ENCODE measurements at regions not wholly inside any gene's neighbourhood (a gene's known extent, or its start where the extent isn't known, plus 50 kb on each side); places are given as distances from the start of the nearest gene placed in this dataset.

DNA sequence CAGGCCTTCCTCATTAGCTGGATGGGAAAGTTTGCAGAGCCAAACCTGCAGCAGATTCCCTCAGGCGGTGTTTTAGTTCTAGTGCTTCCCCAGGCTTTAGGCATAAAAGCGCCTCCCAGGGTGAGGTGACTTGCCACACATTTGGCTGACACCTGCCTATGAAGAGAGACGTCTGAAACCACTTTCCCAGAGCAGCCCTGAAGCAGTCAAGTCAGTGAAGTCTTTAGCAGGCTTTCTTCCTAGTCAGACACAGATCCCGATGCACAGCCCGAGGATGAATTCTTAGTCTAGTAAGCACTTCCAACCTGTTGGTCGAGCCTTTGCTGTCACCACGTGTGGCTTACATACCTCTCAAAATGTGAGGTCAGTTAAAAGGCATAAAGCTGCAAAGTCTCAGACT is 484.1 kb downstream of the SMARCA1 start:
- no peaks in the 10 kb centered on the region for H3F3A ChIP-seq (ENCODE audit: insufficient read depth, low read length, poor library complexity, severe bottlenecking)
- H3K4me2 ChIP-seq (ENCODE audit: low read length), result no peak overlapping the region
- no peak overlapping the region for H3K4me3 ChIP-seq (ENCODE audit: low read length)
- H3K36me3 ChIP-seq (ENCODE audit: insufficient read depth, low read length), result no peaks in the 10 kb centered on the region
- no peak overlapping the region for H2AFZ ChIP-seq (ENCODE audit: low read depth, low read length)
- TF ChIP-seq RAD21 (conservative IDR thresholded peaks at IDR 0.05), result no peak
- TF ChIP-seq, protein P1, sequence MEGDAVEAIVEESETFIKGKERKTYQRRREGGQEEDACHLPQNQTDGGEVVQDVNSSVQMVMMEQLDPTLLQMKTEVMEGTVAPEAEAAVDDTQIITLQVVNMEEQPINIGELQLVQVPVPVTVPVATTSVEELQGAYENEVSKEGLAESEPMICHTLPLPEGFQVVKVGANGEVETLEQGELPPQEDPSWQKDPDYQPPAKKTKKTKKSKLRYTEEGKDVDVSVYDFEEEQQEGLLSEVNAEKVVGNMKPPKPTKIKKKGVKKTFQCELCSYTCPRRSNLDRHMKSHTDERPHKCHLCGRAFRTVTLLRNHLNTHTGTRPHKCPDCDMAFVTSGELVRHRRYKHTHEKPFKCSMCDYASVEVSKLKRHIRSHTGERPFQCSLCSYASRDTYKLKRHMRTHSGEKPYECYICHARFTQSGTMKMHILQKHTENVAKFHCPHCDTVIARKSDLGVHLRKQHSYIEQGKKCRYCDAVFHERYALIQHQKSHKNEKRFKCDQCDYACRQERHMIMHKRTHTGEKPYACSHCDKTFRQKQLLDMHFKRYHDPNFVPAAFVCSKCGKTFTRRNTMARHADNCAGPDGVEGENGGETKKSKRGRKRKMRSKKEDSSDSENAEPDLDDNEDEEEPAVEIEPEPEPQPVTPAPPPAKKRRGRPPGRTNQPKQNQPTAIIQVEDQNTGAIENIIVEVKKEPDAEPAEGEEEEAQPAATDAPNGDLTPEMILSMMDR (IDR thresholded peaks at IDR 0.05; ENCODE audit: poor library complexity, severe bottlenecking), result no peak
- no peak for TF ChIP-seq SMC3 (conservative IDR thresholded peaks at IDR 0.05; ENCODE audit: poor library complexity)
- no peak for TF ChIP-seq POLR2AphosphoS5 (IDR thresholded peaks at IDR 0.05)
- TF ChIP-seq, protein P2, sequence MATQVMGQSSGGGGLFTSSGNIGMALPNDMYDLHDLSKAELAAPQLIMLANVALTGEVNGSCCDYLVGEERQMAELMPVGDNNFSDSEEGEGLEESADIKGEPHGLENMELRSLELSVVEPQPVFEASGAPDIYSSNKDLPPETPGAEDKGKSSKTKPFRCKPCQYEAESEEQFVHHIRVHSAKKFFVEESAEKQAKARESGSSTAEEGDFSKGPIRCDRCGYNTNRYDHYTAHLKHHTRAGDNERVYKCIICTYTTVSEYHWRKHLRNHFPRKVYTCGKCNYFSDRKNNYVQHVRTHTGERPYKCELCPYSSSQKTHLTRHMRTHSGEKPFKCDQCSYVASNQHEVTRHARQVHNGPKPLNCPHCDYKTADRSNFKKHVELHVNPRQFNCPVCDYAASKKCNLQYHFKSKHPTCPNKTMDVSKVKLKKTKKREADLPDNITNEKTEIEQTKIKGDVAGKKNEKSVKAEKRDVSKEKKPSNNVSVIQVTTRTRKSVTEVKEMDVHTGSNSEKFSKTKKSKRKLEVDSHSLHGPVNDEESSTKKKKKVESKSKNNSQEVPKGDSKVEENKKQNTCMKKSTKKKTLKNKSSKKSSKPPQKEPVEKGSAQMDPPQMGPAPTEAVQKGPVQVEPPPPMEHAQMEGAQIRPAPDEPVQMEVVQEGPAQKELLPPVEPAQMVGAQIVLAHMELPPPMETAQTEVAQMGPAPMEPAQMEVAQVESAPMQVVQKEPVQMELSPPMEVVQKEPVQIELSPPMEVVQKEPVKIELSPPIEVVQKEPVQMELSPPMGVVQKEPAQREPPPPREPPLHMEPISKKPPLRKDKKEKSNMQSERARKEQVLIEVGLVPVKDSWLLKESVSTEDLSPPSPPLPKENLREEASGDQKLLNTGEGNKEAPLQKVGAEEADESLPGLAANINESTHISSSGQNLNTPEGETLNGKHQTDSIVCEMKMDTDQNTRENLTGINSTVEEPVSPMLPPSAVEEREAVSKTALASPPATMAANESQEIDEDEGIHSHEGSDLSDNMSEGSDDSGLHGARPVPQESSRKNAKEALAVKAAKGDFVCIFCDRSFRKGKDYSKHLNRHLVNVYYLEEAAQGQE (IDR thresholded peaks at IDR 0.05; ENCODE audit: borderline replicate concordance), result no peak
- no peak for TF ChIP-seq TAF1 (IDR thresholded peaks at IDR 0.05; ENCODE audit: low read depth)
- no peak for TF ChIP-seq EP300 (conservative IDR thresholded peaks at IDR 0.05; ENCODE audit: poor library complexity, severe bottlenecking)
- no peak for TF ChIP-seq EZH2 (IDR thresholded peaks at IDR 0.05; ENCODE audit: borderline replicate concordance, insufficient read depth, low read length, poor library complexity, severe bottlenecking)
- no peak for TF ChIP-seq MXI1 (conservative IDR thresholded peaks at IDR 0.05; ENCODE audit: poor library complexity, severe bottlenecking)
- H3K9me3 ChIP-seq (ENCODE audit: low read length), result no peaks in the 10 kb centered on the region
- H3K27ac ChIP-seq (ENCODE audit: low read length), result no peak overlapping the region
- no peak overlapping the region for H3K9ac ChIP-seq (ENCODE audit: low read length)
- H4K20me1 ChIP-seq (ENCODE audit: insufficient read depth), result no peaks in the 10 kb centered on the region
- no peaks in the 10 kb centered on the region for H3K9me2 ChIP-seq (ENCODE audit: insufficient read depth, low read length)
- no peaks in the 10 kb centered on the region for H3K27me3 ChIP-seq (ENCODE audit: insufficient read depth, low read depth, low read length)
- H3K79me2 ChIP-seq (replicated peaks; ENCODE audit: insufficient read depth, low read length), result no peaks in the 10 kb centered on the region

- H3K9ac ChIP-seq (ENCODE audit: low read length), result no peak overlapping the region
- no peaks in the 10 kb centered on the region for H3K9me3 ChIP-seq (ENCODE audit: low read length)
- no peak overlapping the region for H2AFZ ChIP-seq (ENCODE audit: low read depth, low read length)
- TF ChIP-seq, protein P2 (IDR thresholded peaks at IDR 0.05; ENCODE audit: borderline replicate concordance), result no peak
- H3F3A ChIP-seq (ENCODE audit: insufficient read depth, low read length, poor library complexity, severe bottlenecking), result no peaks in the 10 kb centered on the region
- no peaks in the 10 kb centered on the region for H3K36me3 ChIP-seq (ENCODE audit: insufficient read depth, low read length)
- H3K27ac ChIP-seq (ENCODE audit: low read length), result no peak overlapping the region
- no peaks in the 10 kb centered on the region for H3K27me3 ChIP-seq (ENCODE audit: insufficient read depth, low read depth, low read length)
- H4K20me1 ChIP-seq (ENCODE audit: insufficient read depth), result no peaks in the 10 kb centered on the region
- H3K4me2 ChIP-seq (ENCODE audit: low read length), result no peak overlapping the region
- no peak overlapping the region for H3K4me3 ChIP-seq (ENCODE audit: low read length)
- no peaks in the 10 kb centered on the region for H3K79me2 ChIP-seq (replicated peaks; ENCODE audit: insufficient read depth, low read length)
- H3K9me2 ChIP-seq (ENCODE audit: insufficient read depth, low read length), result no peaks in the 10 kb centered on the region
Measured at GRCh38 chrX:129037389-129037788, 485.9 kb downstream of the SMARCA1 start.
